ENCODE measurements at regions not wholly inside any gene's neighbourhood (a gene's known extent, or its start where the extent isn't known, plus 50 kb on each side); places are given as distances from the start of the nearest gene placed in this dataset.

DNA sequence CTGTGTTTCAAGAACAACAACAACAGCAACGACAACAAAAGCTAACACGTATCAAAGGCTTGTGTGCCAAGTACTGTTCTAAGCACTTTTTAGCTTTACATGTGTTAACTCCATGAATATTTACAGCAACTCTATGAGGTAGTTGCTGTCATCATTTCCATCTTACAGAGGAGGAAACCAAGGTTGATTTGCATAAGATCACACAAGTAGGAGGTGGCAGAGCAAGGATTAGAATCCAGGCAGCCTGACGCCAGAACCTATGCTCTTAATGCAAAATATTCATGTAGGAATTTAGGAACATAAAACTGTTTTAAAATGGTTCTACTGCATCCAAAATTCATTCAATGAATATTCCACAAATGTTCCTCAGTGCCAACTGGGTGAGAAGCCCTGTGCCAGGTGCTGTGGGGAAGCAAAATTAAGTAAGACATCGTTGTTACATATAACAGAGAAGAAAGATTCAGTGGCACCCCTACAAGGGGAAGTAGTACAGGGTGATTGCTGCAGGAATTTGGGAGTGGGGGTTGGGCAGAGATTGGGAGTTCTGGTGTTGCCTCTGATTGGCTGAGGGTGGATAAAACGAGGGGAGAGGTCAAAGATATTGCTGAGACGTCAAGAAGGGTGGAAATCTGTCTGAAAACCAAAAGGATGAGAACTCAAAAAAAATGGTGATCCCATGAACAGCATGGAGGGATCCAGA lies 86.1 kb upstream of the ARHGAP20 start:
- no peaks in the 10 kb centered on the region for H3K27me3 ChIP-seq (ENCODE audit: control insufficient read depth in 1 of 2, insufficient read depth in 2 of 2, low read length in 1 of 2)
- no peaks in the 10 kb centered on the region for H3K4me1 ChIP-seq (ENCODE audit: control insufficient read depth in 1 of 2, insufficient read depth in 2 of 2, low read length in 2 of 2)
- H3K36me3 ChIP-seq (ENCODE audit: control insufficient read depth in 1 of 2, insufficient read depth in 2 of 2, low read length in 1 of 2), result no peaks in the 10 kb centered on the region
- no peaks in the 10 kb centered on the region for H3K9me3 ChIP-seq (ENCODE audit: control insufficient read depth, low read length)
- DNase-seq (no peak), ATAC-seq (ENCODE audit: low FRiP score) (no peak)
- intact Hi-C loops (cut with DNase I), result no loop called here
- WGBS, 2 donors, result 73 to 75% methylated on average over 6 of the region's 6 CpGs
- no peak overlapping the region for H3K4me3 ChIP-seq (ENCODE audit: low read length in 2 of 2)
- H3K27ac ChIP-seq (ENCODE audit: low read depth in 1 of 2, low read length in 2 of 2), result no peak overlapping the region

DNA sequence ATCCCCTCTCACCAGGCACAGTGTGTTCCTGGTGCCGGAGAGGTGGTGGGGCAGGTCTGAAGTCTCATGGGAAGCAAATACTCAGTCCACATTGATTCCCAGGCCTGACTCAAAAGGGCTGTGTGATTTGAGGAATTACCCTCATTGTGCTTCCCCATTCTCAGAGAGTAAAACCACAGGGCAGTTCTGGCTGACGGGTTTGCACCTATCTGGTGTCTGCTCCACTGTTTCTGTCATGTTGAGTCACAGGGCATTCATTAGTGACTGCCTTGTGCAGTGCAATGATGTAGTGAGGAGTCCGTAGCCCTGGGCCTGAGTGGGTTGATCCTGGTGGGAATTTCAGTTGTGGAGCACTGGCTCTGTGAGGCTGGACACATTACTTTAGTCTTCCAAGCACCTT lies 85.2 kb upstream of the ARHGAP20 start:
- H3K36me3 ChIP-seq (ENCODE audit: control insufficient read depth in 1 of 2, insufficient read depth in 2 of 2, low read length in 1 of 2), result no peaks in the 10 kb centered on the region
- peak in 1 of 2 donors; percentile 56 for DNase-seq
- intact Hi-C loops (cut with DNase I), result no loop called here
- H3K27me3 ChIP-seq (ENCODE audit: control insufficient read depth in 1 of 2, insufficient read depth in 2 of 2, low read length in 1 of 2), result no peaks in the 10 kb centered on the region
- 91 to 97% methylated on average over 3 of the region's 3 CpGs for WGBS, 2 donors
- H3K4me1 ChIP-seq (ENCODE audit: control insufficient read depth in 1 of 2, insufficient read depth in 2 of 2, low read length in 2 of 2), result no peaks in the 10 kb centered on the region
- H3K9me3 ChIP-seq (ENCODE audit: control insufficient read depth, low read length), result no peaks in the 10 kb centered on the region
- no peak for ATAC-seq (ENCODE audit: low FRiP score)
- H3K4me3 ChIP-seq (ENCODE audit: low read length in 2 of 2), result no peak overlapping the region
- no peak overlapping the region for H3K27ac ChIP-seq (ENCODE audit: low read depth in 1 of 2, low read length in 2 of 2)

DNA sequence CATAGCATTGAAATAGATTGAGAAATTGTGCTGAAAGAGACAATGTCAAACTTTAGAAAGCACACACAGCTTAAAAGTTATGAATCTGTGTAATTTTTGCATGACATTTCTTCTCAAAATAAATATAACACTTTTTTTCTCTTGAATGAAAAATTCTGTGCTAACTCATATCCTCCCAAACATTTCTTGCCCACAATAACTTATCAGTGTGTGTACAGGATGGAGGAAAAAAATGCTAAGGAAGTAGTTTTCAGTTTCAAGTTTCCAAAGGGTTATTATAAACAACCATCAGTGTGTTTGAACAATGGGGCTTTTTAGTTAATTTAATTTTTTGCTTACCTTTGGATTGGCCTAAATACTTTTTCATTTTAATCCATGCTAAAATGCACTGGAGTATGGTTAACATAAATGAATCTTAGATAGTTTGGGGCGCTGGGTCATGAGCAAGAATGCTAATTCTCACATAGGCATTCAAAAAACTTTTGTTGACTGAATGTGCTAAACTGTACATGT lies 82.9 kb upstream of the ARHGAP20 start:
- Histone ChIP-seq H3K27ac (ENCODE audit: low read depth in 1 of 2, low read length in 2 of 2) (no peak overlapping the region), H3K9me3 (ENCODE audit: control insufficient read depth, low read length) (no peaks in the 10 kb centered on the region), H3K27me3 (ENCODE audit: control insufficient read depth in 1 of 2, insufficient read depth in 2 of 2, low read length in 1 of 2) (no peaks in the 10 kb centered on the region), H3K4me3 (ENCODE audit: low read length in 2 of 2) (no peak overlapping the region), H3K36me3 (ENCODE audit: control insufficient read depth in 1 of 2, insufficient read depth in 2 of 2, low read length in 1 of 2) (no peaks in the 10 kb centered on the region), H3K4me1 (ENCODE audit: control insufficient read depth in 1 of 2, insufficient read depth in 2 of 2, low read length in 2 of 2) (peaks cover 0 to 2% of the 10 kb centered on the region in 2 donors)
- DNase-seq (no peak), ATAC-seq (ENCODE audit: low FRiP score) (no peak)
- intact Hi-C loops (cut with DNase I), result no loop called here
- WGBS, 2 donors, result 97 to 100% methylated on average over 1 of the region's 1 CpG

DNA sequence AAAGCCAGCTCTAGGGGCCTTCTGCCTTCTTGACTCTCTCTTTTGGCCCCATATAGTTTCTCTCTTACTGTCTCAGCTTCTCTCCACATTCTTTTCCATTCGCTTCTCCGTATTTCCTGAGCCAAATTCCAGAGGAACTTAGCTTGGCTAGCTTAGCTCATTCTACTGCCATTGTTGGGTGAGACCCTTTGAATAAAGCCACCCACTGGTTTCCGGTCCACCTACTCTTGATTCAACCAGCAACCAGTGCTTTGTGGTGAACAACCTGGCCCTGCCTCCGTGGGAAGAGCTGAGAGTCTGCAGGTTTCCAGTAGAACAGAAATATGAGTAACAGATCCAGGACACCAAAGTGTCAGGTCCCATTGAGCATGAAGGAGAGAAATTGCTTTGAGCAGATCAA lies 81.3 kb upstream of the ARHGAP20 start:
- H3K27me3 ChIP-seq (ENCODE audit: control insufficient read depth in 1 of 2, insufficient read depth in 2 of 2, low read length in 1 of 2), result no peaks in the 10 kb centered on the region
- H3K4me1 ChIP-seq (ENCODE audit: control insufficient read depth in 1 of 2, insufficient read depth in 2 of 2, low read length in 2 of 2), result peaks cover 0 to 2% of the 10 kb centered on the region in 2 donors
- H3K27ac ChIP-seq (ENCODE audit: low read depth in 1 of 2, low read length in 2 of 2), result no peak overlapping the region
- DNase-seq (no peak), ATAC-seq (ENCODE audit: low FRiP score) (no peak)
- intact Hi-C loops (cut with DNase I), result no loop called here
- WGBS, 2 donors, result 44% methylated on average over 4 of the region's 4 CpGs
- H3K9me3 ChIP-seq (ENCODE audit: control insufficient read depth, low read length), result no peaks in the 10 kb centered on the region
- H3K4me3 ChIP-seq (ENCODE audit: low read length in 2 of 2), result no peak overlapping the region
- no peaks in the 10 kb centered on the region for H3K36me3 ChIP-seq (ENCODE audit: control insufficient read depth in 1 of 2, insufficient read depth in 2 of 2, low read length in 1 of 2)

DNA sequence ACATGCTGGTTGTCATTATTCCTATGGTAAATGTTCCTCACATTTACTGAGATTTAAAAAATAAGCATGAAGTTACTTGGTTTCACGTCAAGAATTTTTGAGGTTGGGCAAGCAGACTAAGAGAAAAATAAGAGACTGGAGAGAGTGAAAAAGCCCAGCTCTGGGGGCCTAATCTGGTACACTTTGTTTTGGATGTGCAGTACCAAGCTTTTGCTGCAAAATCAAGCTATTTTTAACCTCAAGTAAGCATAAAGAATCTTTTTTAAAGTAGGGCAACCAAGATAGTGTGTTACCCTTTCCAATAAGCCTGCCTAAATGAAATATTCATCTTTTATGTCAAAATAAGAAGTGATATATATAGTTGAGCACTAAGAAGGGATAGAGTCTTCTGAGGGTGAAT lies 79.4 kb upstream of the ARHGAP20 start:
- intact Hi-C loops (cut with DNase I), result no loop called here
- ATAC-seq (ENCODE audit: low FRiP score) (no peak), DNase-seq (no peak)
- H3K27ac ChIP-seq (ENCODE audit: low read depth in 1 of 2, low read length in 2 of 2), result no peak overlapping the region
- no peaks in the 10 kb centered on the region for H3K27me3 ChIP-seq (ENCODE audit: control insufficient read depth in 1 of 2, insufficient read depth in 2 of 2, low read length in 1 of 2)
- no peaks in the 10 kb centered on the region for H3K9me3 ChIP-seq (ENCODE audit: control insufficient read depth, low read length)
- peaks cover 0 to 2% of the 10 kb centered on the region in 2 donors for H3K4me1 ChIP-seq (ENCODE audit: control insufficient read depth in 1 of 2, insufficient read depth in 2 of 2, low read length in 2 of 2)
- no peaks in the 10 kb centered on the region for H3K36me3 ChIP-seq (ENCODE audit: control insufficient read depth in 1 of 2, insufficient read depth in 2 of 2, low read length in 1 of 2)
- WGBS, 2 donors, result 8 to 10% methylated on average over 1 of the region's 1 CpG
- H3K4me3 ChIP-seq (ENCODE audit: low read length in 2 of 2), result no peak overlapping the region

DNA sequence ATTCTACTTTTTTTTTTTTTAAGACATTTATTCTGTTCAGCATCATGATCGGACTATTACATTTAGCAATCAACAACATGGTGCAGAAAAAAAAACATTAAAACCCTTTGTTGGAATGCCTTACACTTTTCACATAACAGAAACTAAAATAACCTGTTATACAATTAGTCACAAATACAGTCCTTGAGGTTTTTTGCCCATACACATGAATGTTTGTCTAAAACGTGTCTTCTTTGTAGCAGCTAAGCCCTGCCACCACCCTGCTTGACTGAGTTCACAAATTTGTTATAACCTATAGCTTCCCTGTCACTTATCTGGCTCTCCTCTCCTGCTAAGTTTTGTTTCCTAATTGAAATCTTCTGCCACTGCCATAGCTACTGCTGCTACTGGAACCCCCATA lies 75.4 kb upstream of the ARHGAP20 start:
- intact Hi-C loops (cut with DNase I), result no loop called here
- DNase-seq (no peak), ATAC-seq (ENCODE audit: low FRiP score) (no peak)
- no peak overlapping the region for H3K27ac ChIP-seq (ENCODE audit: low read depth in 1 of 2, low read length in 2 of 2)
- no peak overlapping the region for H3K4me3 ChIP-seq (ENCODE audit: low read length in 2 of 2)
- peaks cover 0 to 2% of the 10 kb centered on the region in 2 donors for H3K4me1 ChIP-seq (ENCODE audit: control insufficient read depth in 1 of 2, insufficient read depth in 2 of 2, low read length in 2 of 2)
- H3K36me3 ChIP-seq (ENCODE audit: control insufficient read depth in 1 of 2, insufficient read depth in 2 of 2, low read length in 1 of 2), result no peaks in the 10 kb centered on the region
- H3K9me3 ChIP-seq (ENCODE audit: control insufficient read depth, low read length), result no peaks in the 10 kb centered on the region
- no peaks in the 10 kb centered on the region for H3K27me3 ChIP-seq (ENCODE audit: control insufficient read depth in 1 of 2, insufficient read depth in 2 of 2, low read length in 1 of 2)
- WGBS, 2 donors, result 58 to 60% methylated on average over 2 of the region's 2 CpGs

DNA sequence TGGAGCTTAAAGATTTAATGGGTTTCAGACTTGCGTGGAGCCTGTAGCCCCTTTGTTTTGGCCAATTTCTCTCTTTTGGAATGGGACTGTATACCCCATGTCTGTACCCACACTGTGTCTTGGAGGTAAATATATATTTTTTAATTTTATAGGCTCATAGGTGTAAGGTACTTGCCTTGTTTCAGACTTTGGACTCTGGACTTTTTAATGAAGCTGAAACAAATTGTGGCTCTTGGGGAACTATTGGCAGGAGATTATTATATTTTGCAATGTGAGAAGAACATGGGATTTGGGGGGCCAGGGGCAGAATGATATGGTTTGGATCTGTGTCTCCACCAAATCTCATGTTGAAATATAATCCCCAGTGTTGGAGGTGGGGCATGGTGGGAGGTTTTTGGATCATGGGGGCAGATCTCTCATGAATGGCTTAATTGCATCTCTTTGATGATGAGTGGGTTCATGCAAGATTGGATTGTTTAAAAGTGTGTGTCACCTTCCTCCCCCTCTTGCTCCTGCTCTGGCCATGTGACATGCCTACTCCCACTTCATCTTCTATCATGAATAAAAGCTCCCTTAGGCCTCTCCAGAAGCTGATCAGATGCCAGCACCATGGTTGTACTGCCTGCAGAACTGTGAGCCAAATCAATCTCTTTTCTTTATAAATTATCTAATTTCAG lies 74.1 kb upstream of the ARHGAP20 start:
- no peak for ATAC-seq (ENCODE audit: low FRiP score)

DNA sequence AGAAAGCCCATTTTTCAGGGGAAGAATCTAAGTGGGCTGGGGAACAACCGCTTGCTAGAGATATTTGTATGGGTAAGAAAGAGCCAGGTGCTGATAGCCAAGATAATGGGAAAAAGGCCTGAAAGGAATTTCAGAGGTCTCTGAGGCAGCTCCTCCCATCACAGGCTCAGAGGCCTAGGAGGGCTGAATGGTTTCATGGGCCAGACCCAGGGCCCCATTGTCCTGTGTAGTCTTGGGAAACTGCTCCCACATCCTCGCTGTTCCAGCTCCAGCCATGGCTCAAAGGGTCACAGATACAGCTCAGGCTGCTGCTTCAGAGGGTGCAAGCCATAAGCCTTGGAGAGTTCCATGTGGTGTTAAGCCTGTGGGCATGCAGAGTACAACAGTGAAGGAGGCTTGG lies 73.2 kb upstream of the ARHGAP20 start:
- Histone ChIP-seq H3K9me3 (ENCODE audit: control insufficient read depth, low read length) (no peaks in the 10 kb centered on the region), H3K27ac (ENCODE audit: low read depth in 1 of 2, low read length in 2 of 2) (no peak overlapping the region), H3K36me3 (ENCODE audit: control insufficient read depth in 1 of 2, insufficient read depth in 2 of 2, low read length in 1 of 2) (no peaks in the 10 kb centered on the region), H3K27me3 (ENCODE audit: control insufficient read depth in 1 of 2, insufficient read depth in 2 of 2, low read length in 1 of 2) (no peaks in the 10 kb centered on the region), H3K4me3 (ENCODE audit: low read length in 2 of 2) (no peak overlapping the region), H3K4me1 (ENCODE audit: control insufficient read depth in 1 of 2, insufficient read depth in 2 of 2, low read length in 2 of 2) (no peaks in the 10 kb centered on the region)
- ATAC-seq (ENCODE audit: low FRiP score), result no peak
- 98 to 100% methylated on average over 2 of the region's 2 CpGs for WGBS, 2 donors
- no peak for DNase-seq
- intact Hi-C loops (cut with DNase I), result no loop called here

More for the DNA sequence above, 74.1 kb upstream of the ARHGAP20 start:
- intact Hi-C loops (cut with DNase I), result no loop called here
- Histone ChIP-seq H3K4me1 (ENCODE audit: control insufficient read depth in 1 of 2, insufficient read depth in 2 of 2, low read length in 2 of 2) (no peaks in the 10 kb centered on the region), H3K9me3 (ENCODE audit: control insufficient read depth, low read length) (no peaks in the 10 kb centered on the region), H3K27ac (ENCODE audit: low read depth in 1 of 2, low read length in 2 of 2) (no peak overlapping the region), H3K36me3 (ENCODE audit: control insufficient read depth in 1 of 2, insufficient read depth in 2 of 2, low read length in 1 of 2) (no peaks in the 10 kb centered on the region), H3K4me3 (ENCODE audit: low read length in 2 of 2) (no peak overlapping the region), H3K27me3 (ENCODE audit: control insufficient read depth in 1 of 2, insufficient read depth in 2 of 2, low read length in 1 of 2) (no peaks in the 10 kb centered on the region)
- no peak for DNase-seq
- WGBS, 2 donors, result 97 to 98% methylated on average over 1 of the region's 1 CpG

DNA sequence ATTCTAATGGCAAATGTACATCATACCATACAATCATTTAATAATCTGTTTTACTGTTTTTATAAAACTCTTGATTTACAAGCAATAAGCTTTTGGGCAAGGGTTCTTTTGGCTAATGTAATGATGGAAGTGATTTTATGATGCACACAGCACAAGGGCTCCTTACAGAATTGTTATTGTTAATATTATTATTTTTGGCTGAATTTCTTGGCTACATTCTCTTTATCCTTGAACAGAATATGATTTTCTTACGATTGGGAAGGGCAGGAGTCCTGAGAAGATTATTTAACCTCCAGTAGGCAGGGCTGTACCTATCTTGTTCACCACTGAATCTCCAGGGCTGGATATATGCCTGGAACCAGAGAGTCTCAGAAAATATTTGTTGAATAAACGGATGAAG lies 70.4 kb upstream of the ARHGAP20 start:
- 4 to 6% methylated on average over 2 of the region's 2 CpGs for WGBS, 2 donors

More for the DNA sequence above, 70.4 kb upstream of the ARHGAP20 start:
- Histone ChIP-seq H3K27me3 (ENCODE audit: control insufficient read depth in 1 of 2, insufficient read depth in 2 of 2, low read length in 1 of 2) (no peaks in the 10 kb centered on the region), H3K27ac (ENCODE audit: low read depth in 1 of 2, low read length in 2 of 2) (no peak overlapping the region), H3K4me1 (ENCODE audit: control insufficient read depth in 1 of 2, insufficient read depth in 2 of 2, low read length in 2 of 2) (peaks cover 5% of the 10 kb centered on the region in 2 donors), H3K36me3 (ENCODE audit: control insufficient read depth in 1 of 2, insufficient read depth in 2 of 2, low read length in 1 of 2) (no peaks in the 10 kb centered on the region), H3K9me3 (ENCODE audit: control insufficient read depth, low read length) (no peaks in the 10 kb centered on the region), H3K4me3 (ENCODE audit: low read length in 2 of 2) (no peak overlapping the region)
- intact Hi-C loops (cut with DNase I), result no loop called here
- ATAC-seq (ENCODE audit: low FRiP score) (no peak), DNase-seq (no peak)

Data from aorta (tissue), 5 donors.